ENCODE measurements at regions not wholly inside any gene's neighbourhood (a gene's known extent, or its start where the extent isn't known, plus 50 kb on each side); places are given as distances from the start of the nearest gene placed in this dataset.
A peak's percentile ranks its signal among the peaks of the same experiment; 100 is the strongest.

- DNase-seq, result no peak
- ATAC-seq, result peak; percentile 26
Measured at GRCh38 chrX:46447384-46447783, 97.8 kb downstream of the ZNF674 start.

GRCh38 chrX:46446727-46447378, 98.4 kb downstream of the ZNF674 start:
- peak; percentile 81 for DNase-seq
- peak; percentile 97 for ATAC-seq
- intact Hi-C loops (cut with DNase I, micrococcal nuclease), result no loop called here

More at GRCh38 chrX:46447384-46447783, 97.8 kb downstream of the ZNF674 start:
- intact Hi-C loops (cut with DNase I, micrococcal nuclease), result no loop called here

DNA sequence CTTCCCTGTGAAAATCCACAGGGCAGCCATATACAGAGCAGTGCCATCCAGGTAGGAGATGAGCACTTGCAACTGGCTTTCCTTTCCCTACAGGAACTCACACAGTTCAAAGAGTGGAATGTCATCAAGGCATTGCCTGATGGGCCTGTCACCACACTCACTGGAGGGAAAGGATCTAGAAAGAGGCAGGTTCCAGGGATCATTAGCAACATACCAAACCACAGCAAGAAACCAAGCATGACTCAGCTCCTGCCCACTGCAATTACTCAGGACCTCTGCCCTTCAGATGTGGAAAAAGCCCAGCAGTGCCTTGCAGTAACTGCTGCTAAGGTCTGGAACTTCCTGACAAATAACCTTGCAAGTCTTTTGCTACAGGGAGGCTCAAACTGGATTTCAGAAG, 101.2 kb downstream of the ZNF674 start:
- DNase-seq (no peak), ATAC-seq (no peak)
- intact Hi-C loops (cut with DNase I, micrococcal nuclease), result no loop called here

- intact Hi-C loops (cut with DNase I, micrococcal nuclease), result no loop called here
- ATAC-seq (no peak), DNase-seq (no peak)
Measured at GRCh38 chrX:46436744-46437143, 108.5 kb downstream of the ZNF674 start.

DNA sequence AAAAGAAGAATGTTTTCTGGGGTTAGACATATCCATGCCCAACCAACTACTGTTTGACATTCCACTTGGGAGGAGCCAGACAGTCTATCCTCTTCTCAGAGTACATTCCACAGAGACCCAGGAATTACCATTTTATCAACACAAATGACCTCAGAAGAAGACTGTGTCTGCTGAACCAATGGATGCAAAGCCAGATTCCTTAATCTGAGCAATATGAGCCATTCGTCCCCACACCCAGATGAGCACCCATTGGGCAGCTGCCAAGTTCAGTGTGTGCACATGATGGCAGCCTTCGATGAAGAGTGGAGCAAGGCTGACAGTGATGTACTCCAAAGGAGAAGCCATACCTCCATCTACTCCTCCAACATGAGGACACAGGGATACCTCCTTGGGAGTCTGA, 111.3 kb downstream of the ZNF674 start:
- DNase-seq (no peak), ATAC-seq (no peak)
- intact Hi-C loops (cut with DNase I, micrococcal nuclease), result no loop called here

GRCh38 chrX:46408553-46409407, 136.4 kb downstream of the ZNF674 start:
- ATAC-seq (peak; percentile 42), DNase-seq (peak; percentile 40 to 85)
- intact Hi-C loops (cut with DNase I, micrococcal nuclease), result loop anchor here in 1 of 2 donors (5.0 kb wide), 1 partner anchor 1086 kb away; no protein-coding TSS in a partner anchor

GRCh38 chrX:46407753-46408130, 137.5 kb downstream of the ZNF674 start:
- intact Hi-C loops (cut with DNase I, micrococcal nuclease), result loop anchor here in 1 of 2 donors (5.0 kb wide), 1 partner anchor 1085 kb away; no protein-coding TSS in a partner anchor
- DNase-seq (no peak), ATAC-seq (no peak)

GRCh38 chrX:46407036-46407752, 138.0 kb downstream of the ZNF674 start:
- intact Hi-C loops (cut with DNase I, micrococcal nuclease), result loop anchor here in 1 of 2 donors (5.0 kb wide), 1 partner anchor 1085 kb away; no protein-coding TSS in a partner anchor
- DNase-seq (no peak), ATAC-seq (no peak)

- intact Hi-C loops (cut with DNase I, micrococcal nuclease), result loop anchor here in 1 of 2 donors (5.0 kb wide), 1 partner anchor 1082 kb away; no protein-coding TSS in a partner anchor
- ATAC-seq, result no peak
- DNase-seq, result no peak
Measured at GRCh38 chrX:46404774-46405173, 140.4 kb downstream of the ZNF674 start.

DNA sequence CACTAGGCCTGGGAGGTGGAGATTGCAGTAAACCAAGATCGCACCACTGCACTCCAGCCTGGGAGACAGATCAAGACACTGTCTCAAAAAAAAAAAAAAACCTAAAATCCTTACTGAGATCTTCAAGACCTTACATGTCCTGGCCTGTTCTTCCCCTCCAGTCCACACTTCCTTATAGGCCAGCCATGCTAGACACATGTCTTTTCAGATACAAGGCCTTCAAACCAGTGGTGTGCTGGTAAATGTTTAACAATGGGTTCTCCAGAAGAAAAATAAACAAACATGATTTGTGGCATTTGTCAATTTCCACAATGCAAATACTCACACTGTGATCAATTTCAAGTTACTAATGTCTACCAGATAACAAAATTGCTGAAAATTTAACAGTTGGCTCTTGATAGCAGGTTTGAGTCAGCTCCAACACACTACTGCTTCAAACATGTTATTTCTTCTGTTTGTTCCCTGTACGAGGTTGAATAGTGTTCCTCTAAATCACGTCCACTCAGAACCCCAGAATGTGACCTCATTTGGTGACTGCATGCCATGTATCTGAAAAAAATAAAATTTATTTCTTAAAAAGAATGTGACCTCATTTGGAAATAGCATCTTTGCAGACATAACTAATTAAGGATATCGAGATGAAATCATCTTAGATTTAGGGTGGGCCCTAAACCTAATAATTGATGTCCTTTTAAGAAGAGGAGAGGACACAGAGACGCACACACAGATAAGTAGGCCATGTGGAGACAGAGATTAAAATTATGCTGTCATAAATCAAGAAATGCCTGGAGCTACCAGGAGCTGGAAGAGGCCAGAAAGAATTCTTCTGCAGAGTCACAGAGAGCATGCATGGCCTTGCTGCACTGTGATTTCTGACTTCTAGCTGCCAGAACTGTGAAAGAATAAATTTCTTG, 144.4 kb downstream of the ZNF674 start:
- intact Hi-C loops (cut with DNase I, micrococcal nuclease), result no loop called here
- ATAC-seq (no peak), DNase-seq (no peak)

GRCh38 chrX:46398874-46399273, 146.3 kb downstream of the ZNF674 start:
- intact Hi-C loops (cut with DNase I, micrococcal nuclease), result no loop called here
- DNase-seq (no peak), ATAC-seq (no peak)

GRCh38 chrX:46398126-46398525, 147.1 kb downstream of the ZNF674 start:
- ATAC-seq (no peak), DNase-seq (no peak)
- intact Hi-C loops (cut with DNase I, micrococcal nuclease), result no loop called here

- DNase-seq, result no peak
- no peak for ATAC-seq
- intact Hi-C loops (cut with DNase I, micrococcal nuclease), result no loop called here
Measured at GRCh38 chrX:46386511-46386910, 158.7 kb downstream of the ZNF674 start.

DNA sequence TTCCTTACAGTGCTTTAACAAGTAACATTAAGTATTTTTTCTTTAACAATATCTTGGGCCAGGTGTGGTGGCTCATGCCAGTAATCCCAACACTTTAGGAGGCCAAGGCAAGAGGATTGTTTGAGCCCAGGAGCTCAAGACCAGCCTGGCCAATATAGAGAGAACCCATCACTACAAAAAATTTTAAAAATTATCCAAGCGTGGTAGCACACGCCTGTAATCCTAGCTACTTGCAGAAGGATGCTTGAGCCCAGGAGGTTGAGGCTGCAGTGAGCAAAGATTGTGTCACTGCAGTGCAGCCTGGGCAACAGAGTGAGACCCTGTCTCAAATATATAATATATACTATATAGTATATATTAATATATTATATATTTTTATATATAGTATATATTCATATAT, 162.2 kb downstream of the ZNF674 start:
- ATAC-seq (no peak), DNase-seq (no peak)
- intact Hi-C loops (cut with DNase I, micrococcal nuclease), result no loop called here

DNA sequence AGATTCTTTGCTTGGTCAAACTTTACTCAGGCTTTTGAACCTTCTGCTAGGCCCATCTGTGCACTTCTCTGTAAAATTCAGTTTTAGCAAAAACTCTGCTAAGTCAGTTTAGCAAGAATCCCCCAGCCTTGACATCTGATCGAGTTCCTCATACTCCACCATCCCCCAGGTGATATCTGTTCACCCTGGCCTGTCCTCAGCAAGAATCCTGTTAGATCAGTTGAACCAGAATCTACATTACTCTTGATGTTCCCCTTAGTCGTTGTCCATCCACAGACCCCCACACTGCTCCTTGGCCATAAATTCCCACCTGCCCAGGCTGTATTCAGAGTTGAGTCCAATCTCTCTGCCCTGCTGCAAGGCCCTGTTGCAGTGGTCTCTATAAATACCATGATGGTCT, 162.6 kb downstream of the ZNF674 start:
- no peak for ATAC-seq
- intact Hi-C loops (cut with DNase I, micrococcal nuclease), result no loop called here
- DNase-seq, result no peak

GRCh38 chrX:46381630-46382029, 163.6 kb downstream of the ZNF674 start:
- ATAC-seq, result peak; percentile 47
- peak in 1 of 2 donors; percentile 37 for DNase-seq
- intact Hi-C loops (cut with DNase I, micrococcal nuclease), result no loop called here

DNA sequence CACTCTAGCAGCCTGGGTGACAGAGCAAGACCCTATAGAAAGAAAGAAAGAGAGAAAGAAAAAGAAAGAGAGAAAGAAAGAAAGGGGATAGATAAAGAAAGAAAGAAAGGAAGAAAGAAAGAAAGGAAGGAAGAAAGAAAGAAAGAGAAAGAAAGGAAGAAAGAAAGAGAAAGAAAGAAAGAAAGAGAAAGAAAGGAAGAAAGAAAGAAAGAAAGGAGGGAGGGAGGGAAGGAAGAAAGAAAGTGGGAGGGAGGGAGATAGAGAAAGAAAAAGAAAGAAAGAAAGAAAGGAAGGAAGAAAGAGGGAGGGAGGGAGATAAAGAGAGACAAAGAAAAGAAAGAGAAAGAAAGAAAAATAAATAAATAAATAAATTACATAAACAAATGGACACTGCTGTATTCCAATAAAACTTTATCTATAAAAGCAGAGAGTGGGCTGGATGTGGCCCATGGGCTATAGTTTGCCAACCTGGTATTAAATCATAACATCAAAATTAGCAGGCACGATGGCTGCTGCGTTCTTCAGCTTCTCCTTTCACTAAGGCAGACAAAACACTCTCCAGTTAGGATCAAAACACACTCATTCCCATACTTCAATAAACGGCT, 165.0 kb downstream of the ZNF674 start:
- intact Hi-C loops (cut with DNase I, micrococcal nuclease), result no loop called here

GRCh38 chrX:46376246-46376885, 168.9 kb downstream of the ZNF674 start:
- ATAC-seq, result peak; percentile 92
- intact Hi-C loops (cut with DNase I, micrococcal nuclease), result no loop called here
- DNase-seq, result peak in 1 of 2 donors; percentile 10

More for the DNA sequence above, 165.0 kb downstream of the ZNF674 start:
- DNase-seq, result no peak
- ATAC-seq, result no peak
